CD4-positive, alpha-beta T cell (primary cell): ENCODE measurements at regions not wholly inside any gene's neighbourhood (a gene's known extent, or its start where the extent isn't known, plus 50 kb on each side); places are given as distances from the start of the nearest gene placed in this dataset.

ENCODE experiments used
- ATAC-seq: fragments of 200-7000 bp; cut with Tn5 transposase; one replicate; pipeline ENCODE4 v1.10.0; 2022; ENCODE audit warnings: mild to moderate bottlenecking; ENCODE audit not compliant: poor library complexity
- CTCF ChIA-PET: fragments of 350-600 bp; sonication (Branson Sonifier 250); formaldehyde crosslinking; loops from one replicate; lab custom pipeline; 2021; ENCODE audit warnings: antibody characterized with exemption, inconsistent platforms; lab: Charles Lee
- POLR2A ChIA-PET: fragments of 350-600 bp; sonication (Branson Sonifier 250); formaldehyde crosslinking; loops from one replicate; lab custom pipeline; 2021; ENCODE audit warnings: antibody characterized with exemption, inconsistent platforms; lab: Charles Lee
- DNase-seq, 14 experiments: peaks; one replicate each; pipeline ENCODE4 v3.0.0-alpha.2; 2013 to 2020; ENCODE audit warnings: mixed read lengths in 2 of 14
- H3K27ac ChIP-seq, 2 donors: one replicate each; pipeline versions ENCODE4 v1.5.1 to v1.7.0; 2013; ENCODE audit warnings: low read length in 2 of 2, low read depth in 1 of 2, mild to moderate bottlenecking in 1 of 2
- H3K27me3 ChIP-seq, 2 experiments: 1 replicate in 1 of 2; 2 replicates in 1 of 2; pipeline versions ENCODE4 v1.6.1 to v1.7.0; 2013; ENCODE audit warnings: low read length in 2 of 2, control low read depth in 1 of 2, mild to moderate bottlenecking in 1 of 2, moderate library complexity in 1 of 2; ENCODE audit not compliant: insufficient read depth in 2 of 2, control insufficient read depth in 1 of 2
- H3K36me3 ChIP-seq: one replicate; pipeline ENCODE4 v1.6.1; 2013; ENCODE audit warnings: low read length, control low read depth; ENCODE audit not compliant: insufficient read depth
- H3K4me1 ChIP-seq: one replicate; pipeline ENCODE4 v1.6.1; 2013; ENCODE audit warnings: low read length, control low read depth; ENCODE audit not compliant: insufficient read depth
- H3K4me3 ChIP-seq: one replicate; pipeline ENCODE4 v1.5.1; 2013; ENCODE audit warnings: mild to moderate bottlenecking, low read length, moderate library complexity
- H3K9me3 ChIP-seq, 2 experiments: 1 replicate in 1 of 2; 2 replicates in 1 of 2; pipeline versions ENCODE4 v1.6.1 to v1.7.0; 2013; ENCODE audit warnings: low read length in 2 of 2, mild to moderate bottlenecking in 2 of 2, control low read depth in 1 of 2, moderate library complexity in 1 of 2; ENCODE audit not compliant: control insufficient read depth in 1 of 2, insufficient read depth in 1 of 2
- H3K27ac Mint-ChIP-seq: one replicate; pipeline ENCODE4 v1.8.0; 2020; ENCODE audit warnings: mixed read lengths
- H3K27me3 Mint-ChIP-seq: one replicate; pipeline ENCODE4 v1.8.0; 2021; ENCODE audit warnings: mixed read lengths
- H3K36me3 Mint-ChIP-seq: one replicate; pipeline ENCODE4 v1.8.0; 2021; ENCODE audit warnings: low read depth, mixed read lengths
- H3K4me1 Mint-ChIP-seq: one replicate; pipeline ENCODE4 v1.8.0; 2021; ENCODE audit warnings: low read depth, mixed read lengths
- H3K4me3 Mint-ChIP-seq: one replicate; pipeline ENCODE4 v1.8.0; 2020; ENCODE audit warnings: mild to moderate bottlenecking, mixed read lengths
- H3K9me3 Mint-ChIP-seq: one replicate; pipeline ENCODE4 v1.8.0; 2020; ENCODE audit warnings: mixed read lengths
- intact Hi-C, 2 experiments: fragments of 100-400 bp; cut with DNase I in 1 of 2; cut with micrococcal nuclease in 1 of 2; formaldehyde crosslinking; loops; one replicate each; pipeline versions ENCODE4 v1.15.1 to v1.9.0; 2023 to 2025; cut with DNase I, micrococcal nuclease
- TF ChIP-seq, protein P1 (sequence below): fragments of 200-600 bp; IDR thresholded peaks from one replicate; pipeline ENCODE4 v1.8.0; 2022; ENCODE audit warnings: antibody characterized with exemption, mild to moderate bottlenecking

DNA sequence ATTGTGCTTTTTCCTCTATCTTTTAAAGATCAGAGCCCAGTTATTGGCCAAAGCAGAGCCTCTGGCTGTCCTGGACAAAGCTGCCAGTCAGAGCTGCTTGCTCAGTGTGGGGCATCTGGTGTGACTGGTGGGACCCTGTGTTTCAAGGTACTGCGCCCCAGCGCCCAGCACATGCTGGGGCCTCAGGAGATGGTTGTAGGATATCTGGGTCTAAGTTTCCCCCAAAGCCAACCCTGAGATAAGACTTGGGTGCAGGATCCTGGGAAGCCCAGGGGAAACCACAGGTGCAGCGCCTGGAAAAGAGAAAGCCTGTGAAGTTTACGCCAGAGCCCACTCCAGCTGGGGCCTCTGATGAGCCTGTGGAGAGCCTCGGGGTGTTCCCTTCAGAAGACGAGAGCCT lies 117.7 kb downstream of the RPIA start:
- intact Hi-C loops: no loop called here

DNA sequence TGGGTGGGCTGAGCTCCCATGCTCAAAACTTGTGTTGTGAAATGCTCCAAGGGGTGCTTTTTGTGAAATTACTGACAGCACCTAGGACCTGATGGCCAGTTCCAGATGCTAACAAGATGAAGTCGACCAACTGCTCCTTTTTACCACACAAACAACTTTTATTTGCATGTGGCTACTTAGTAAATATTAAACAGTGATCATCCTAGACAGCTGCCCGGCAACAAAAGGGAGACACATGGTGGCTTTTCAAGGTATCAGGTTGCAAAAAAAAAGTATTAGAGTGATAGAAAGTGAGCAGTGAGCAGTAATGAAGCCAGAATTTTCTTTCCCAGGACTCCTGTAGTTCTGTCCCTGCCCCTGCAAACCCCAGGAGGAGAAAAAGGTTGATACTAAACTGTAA lies 118.5 kb downstream of the RPIA start:
- POLR2A ChIA-PET: no interaction called here
- H3K9me3 ChIP-seq: peaks cover 0 to 19% of the 10 kb centered on the region in 2 experiments
- H3K27ac ChIP-seq: no peak overlapping the region
- no peak overlapping the region for H3K4me3 ChIP-seq
- CTCF ChIA-PET: no interaction called here
- H3K4me3 Mint-ChIP-seq: no peak overlapping the region
- DNase-seq (no peak), ATAC-seq (no peak)
- no peaks in the 10 kb centered on the region for H3K4me1 Mint-ChIP-seq
- no peaks in the 10 kb centered on the region for H3K36me3 Mint-ChIP-seq
- H3K36me3 ChIP-seq: no peaks in the 10 kb centered on the region
- TF ChIP-seq, protein P1, sequence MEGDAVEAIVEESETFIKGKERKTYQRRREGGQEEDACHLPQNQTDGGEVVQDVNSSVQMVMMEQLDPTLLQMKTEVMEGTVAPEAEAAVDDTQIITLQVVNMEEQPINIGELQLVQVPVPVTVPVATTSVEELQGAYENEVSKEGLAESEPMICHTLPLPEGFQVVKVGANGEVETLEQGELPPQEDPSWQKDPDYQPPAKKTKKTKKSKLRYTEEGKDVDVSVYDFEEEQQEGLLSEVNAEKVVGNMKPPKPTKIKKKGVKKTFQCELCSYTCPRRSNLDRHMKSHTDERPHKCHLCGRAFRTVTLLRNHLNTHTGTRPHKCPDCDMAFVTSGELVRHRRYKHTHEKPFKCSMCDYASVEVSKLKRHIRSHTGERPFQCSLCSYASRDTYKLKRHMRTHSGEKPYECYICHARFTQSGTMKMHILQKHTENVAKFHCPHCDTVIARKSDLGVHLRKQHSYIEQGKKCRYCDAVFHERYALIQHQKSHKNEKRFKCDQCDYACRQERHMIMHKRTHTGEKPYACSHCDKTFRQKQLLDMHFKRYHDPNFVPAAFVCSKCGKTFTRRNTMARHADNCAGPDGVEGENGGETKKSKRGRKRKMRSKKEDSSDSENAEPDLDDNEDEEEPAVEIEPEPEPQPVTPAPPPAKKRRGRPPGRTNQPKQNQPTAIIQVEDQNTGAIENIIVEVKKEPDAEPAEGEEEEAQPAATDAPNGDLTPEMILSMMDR: no peak
- H3K27me3 Mint-ChIP-seq: peaks cover 12% of the 10 kb centered on the region
- H3K9me3 Mint-ChIP-seq: peaks cover 6% of the 10 kb centered on the region
- H3K27ac Mint-ChIP-seq: no peak overlapping the region
- H3K4me1 ChIP-seq: no peaks in the 10 kb centered on the region
- no peaks in the 10 kb centered on the region for H3K27me3 ChIP-seq
- intact Hi-C loops: no loop called here

More for the DNA sequence above, 117.7 kb downstream of the RPIA start:
- Histone ChIP-seq H3K27ac (no peak overlapping the region), H3K4me3 (no peak overlapping the region), H3K9me3 (peaks cover 0 to 19% of the 10 kb centered on the region in 2 experiments), H3K36me3 (no peaks in the 10 kb centered on the region), H3K4me1 (no peaks in the 10 kb centered on the region), H3K27me3 (no peaks in the 10 kb centered on the region)
- Mint-ChIP-seq H3K27ac (no peak overlapping the region), H3K4me3 (no peak overlapping the region), H3K9me3 (no peaks in the 10 kb centered on the region), H3K36me3 (no peaks in the 10 kb centered on the region), H3K27me3 (peaks cover 12% of the 10 kb centered on the region), H3K4me1 (no peaks in the 10 kb centered on the region)
- POLR2A ChIA-PET: no interaction called here
- CTCF ChIA-PET: no interaction called here
- ATAC-seq: no peak
- no peak for DNase-seq
- TF ChIP-seq, protein P1: no peak

GRCh38 chr2:88810488-88810887 lies 119.0 kb downstream of the RPIA start:
- no peak for DNase-seq
- Histone ChIP-seq H3K27ac (no peak overlapping the region), H3K9me3 (peaks cover 1 to 21% of the 10 kb centered on the region in 2 experiments), H3K36me3 (no peaks in the 10 kb centered on the region), H3K4me3 (no peak overlapping the region), H3K27me3 (no peaks in the 10 kb centered on the region), H3K4me1 (no peaks in the 10 kb centered on the region)
- Mint-ChIP-seq H3K9me3 (peaks cover 7% of the 10 kb centered on the region), H3K36me3 (no peaks in the 10 kb centered on the region), H3K4me1 (no peaks in the 10 kb centered on the region), H3K27ac (no peak overlapping the region), H3K4me3 (no peak overlapping the region), H3K27me3 (peaks cover 12% of the 10 kb centered on the region)
- TF ChIP-seq, protein P1: no peak
- intact Hi-C loops: no loop called here
- CTCF ChIA-PET: no interaction called here
- POLR2A ChIA-PET: no interaction called here
- no peak for ATAC-seq
